Non-pigmented ciliary epithelial cell (primary cell): ENCODE measurements at regions not wholly inside any gene's neighbourhood (a gene's known extent, or its start where the extent isn't known, plus 50 kb on each side); places are given as distances from the start of the nearest gene placed in this dataset.
A peak's percentile ranks its signal among the peaks of the same experiment; 100 is the strongest.

ENCODE experiments used
- DNase-seq: peaks from one replicate; pipeline ENCODE4 v3.0.0-alpha.2; 2010; ENCODE audit warnings: low read depth

DNA sequence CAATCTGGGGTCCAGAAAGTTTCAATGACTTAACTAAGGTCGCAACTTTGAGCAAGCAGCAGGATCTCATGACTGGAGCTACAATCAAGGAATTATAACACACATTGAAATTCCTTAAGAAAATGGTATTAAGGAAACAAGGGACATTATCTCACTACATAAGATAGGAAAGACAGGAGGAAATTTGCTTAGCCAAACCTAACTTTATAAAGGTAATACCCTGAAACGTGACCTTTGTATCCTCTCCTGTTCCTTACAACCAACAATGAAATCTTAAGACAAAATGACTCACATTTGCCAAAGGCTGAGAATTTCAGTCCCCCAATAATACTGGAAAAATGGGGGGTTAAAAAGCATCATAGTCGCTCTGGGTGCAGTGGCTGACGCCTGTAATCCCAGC, 218.9 kb upstream of the LYZL1 start:
- no peak for DNase-seq

DNA sequence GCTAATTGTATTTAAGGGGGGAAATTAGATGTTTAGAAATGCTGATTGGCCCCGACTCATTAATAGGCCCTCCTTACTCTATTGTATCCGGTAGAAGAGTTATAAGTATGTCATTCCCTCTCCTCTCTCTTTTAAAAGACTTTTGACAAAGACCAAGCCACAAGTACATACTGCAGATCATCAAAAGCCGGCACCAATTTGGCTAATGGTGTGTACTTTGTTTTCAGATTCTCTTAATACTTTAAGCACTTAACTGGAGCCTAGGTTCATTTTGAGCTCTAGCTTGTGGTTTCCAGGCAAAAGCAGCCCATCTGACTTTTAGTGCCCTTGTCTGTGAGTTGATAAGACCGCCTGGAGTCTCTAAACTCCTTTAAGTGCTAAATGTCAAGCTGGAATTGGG, 210.0 kb upstream of the LYZL1 start:
- DNase-seq, result no peak

DNA sequence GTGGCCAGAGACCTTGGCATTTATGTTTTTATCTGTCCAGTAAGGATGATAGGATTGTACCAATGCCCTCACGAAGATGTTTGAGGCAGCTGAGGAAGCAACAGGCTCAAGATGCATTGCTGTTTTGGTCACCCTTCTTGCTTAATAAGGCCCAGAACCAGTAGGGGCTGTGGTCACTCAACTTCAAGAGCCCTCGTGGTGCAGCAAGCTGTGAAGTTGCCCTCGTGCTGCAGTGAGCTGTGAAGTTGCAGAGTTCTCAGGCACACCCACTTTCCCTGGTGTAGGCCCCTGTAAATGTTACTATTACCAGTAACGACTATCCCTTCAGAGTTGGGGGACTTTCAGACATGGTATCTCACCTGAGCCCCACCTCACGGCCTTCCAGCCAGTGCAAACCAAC, 207.6 kb upstream of the LYZL1 start:
- no peak for DNase-seq

DNA sequence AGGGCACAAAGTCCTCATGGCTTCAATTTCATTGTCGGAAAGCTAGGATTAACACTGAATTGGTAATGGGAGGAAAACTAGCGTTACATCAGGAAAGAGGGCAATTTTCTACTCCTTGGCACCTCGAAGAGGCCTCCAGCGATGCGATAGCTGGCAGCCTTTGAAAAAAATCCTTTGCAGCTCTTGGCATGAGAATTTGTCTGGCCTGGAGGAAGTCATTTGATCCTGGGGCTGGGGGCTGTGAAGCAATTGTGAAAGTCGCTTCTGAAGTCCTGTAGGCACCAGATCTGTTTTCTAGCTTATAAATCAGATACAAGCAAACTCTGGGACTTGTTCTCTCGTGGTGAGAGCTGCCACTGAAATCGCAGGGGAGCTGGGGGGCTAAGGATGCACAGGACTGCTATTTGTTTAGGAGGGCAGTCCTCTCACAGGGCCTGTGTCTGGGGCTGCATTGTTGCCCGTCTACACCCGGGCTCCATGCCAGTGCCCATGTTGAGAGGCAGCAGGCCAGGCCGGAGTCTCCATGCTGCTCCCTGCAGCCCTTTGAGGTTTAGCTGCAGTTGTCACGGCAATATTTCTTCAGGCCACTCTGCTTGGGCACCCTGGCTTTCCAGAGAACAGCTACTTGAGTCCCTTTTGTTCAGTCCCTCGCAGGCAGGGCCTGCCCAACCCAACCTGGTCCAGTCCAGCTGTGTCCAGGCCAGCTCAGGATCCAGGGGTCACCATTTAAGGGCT, 206.8 kb upstream of the LYZL1 start:
- DNase-seq, result no peak

DNA sequence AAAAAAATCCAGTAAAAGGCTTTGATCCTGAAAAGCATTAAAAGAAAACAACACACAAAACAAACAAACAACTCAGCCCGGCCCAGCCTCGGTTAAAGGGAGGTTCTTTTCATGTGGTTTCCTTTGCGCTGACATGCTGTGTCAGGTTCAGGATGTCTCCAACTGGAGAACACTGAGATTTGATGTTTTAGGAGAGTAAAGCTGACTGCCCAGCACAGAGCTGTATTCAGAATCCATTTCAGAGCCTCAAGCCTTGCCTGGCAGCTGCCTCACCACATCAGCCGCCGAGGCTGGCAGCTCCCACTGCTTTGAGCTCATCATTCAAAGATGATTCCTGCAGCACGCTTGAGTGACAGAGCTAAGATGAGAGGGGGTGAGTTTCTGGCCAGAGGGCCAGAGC, 205.8 kb upstream of the LYZL1 start:
- DNase-seq, result no peak

DNA sequence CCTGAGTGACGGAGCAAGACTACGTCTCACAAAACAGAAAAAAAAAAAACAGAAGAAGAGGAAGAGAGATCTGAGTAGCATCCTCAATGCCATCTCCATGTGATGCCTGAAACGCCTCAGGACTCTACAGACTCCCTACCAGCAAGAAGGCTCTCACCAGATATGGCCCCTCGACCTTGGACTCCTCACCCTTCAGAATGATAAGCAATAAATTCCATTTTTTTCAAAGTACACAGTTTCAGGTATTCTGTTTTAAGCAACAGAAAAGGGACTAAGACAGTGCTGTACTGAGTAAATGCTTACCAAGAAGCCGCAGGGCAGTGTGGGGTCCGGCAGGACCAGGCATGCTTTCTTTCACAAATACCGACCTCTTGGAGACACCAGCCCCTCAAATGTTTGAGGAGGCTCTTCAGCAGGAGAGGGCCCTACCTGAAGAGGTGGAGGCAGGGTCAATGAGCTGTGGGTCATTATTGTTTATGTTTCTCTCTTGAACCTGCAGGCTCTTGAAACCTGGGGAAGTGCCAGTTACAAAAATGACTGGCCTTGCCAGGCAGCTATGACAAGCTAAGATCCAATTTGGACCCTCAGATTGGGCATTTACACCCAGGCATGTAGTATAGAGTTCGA, 204.1 kb upstream of the LYZL1 start:
- no peak for DNase-seq

DNA sequence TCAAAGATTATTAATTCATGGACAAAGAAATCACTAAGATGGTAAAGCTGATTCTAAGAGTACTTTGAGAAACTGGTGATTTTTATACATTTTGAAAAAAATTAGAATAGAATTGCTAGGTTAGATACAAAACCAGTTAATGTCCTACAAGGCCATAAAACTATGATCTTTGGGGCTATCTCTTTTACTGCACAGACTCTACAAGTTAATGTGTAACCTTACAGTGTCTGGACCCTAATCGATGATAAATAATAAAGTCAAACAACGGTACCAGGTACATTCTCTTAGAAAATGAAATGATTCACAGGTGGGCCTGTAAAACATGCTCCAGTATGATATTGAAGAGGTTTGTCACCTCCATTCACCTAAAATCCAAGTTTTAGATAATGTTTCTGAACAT, 199.8 kb upstream of the LYZL1 start:
- no peak for DNase-seq

DNA sequence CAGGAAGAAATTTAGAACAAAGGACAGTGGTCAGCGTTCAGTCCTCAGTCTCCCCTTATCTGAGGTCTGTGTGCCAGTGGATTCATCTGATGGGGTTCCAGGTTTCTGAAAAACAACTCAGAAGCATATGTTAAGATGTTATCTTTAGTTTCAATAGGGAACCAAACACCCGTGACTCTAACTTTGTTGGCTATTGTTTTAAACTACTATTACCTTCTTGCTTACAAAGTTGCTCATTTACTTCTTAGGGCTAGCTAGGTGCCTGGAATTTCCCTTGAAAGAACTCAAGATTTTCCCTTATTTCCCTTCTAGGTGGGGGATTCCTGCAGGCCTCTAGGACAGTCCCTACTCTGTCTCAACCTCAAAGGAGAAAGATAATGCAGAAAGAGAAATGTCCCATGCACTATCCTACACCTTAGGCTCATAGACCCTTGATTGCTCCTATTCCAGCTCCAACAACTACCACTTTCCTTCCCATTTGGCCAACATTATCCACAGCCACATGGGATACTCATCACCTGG, 192.5 kb upstream of the LYZL1 start:
- DNase-seq, result no peak

DNA sequence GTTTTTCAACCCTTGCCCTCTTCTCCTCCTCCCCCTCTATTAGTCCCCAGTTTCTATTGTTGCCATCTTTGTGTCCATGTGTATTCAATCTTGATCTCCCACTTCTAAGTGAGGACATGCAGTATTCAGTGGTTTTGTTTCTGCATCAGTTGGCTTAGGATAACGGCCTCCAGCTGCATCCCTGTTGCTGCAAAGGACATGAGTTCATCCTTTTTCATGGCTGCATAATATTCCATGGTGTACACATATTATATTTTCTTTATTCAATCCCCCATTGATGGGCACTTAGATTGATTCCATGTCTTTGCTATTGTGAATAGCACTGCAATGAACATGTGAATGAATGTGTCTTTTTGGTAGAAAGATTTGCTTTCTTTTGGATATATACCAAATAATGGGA, 190.4 kb upstream of the LYZL1 start:
- no peak for DNase-seq

DNA sequence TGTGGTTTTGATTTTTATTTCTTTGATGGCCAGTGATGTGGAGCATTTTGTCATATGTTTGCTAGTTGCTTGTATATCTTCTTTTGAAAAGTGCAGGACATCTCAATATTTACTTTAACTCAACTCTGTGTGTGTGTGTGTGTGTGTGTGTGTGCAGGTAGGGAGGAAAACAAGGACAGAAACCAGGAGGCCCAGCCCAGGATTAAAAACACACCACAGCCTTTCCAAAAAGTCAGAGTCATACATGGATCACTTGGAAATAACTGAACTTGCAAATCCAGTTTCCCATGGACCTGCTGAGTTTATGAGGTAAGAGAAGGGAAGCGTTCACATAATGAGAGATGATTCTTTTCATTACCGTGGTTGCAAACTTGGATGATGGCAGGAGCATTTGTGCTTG, 189.9 kb upstream of the LYZL1 start:
- DNase-seq, result no peak

DNA sequence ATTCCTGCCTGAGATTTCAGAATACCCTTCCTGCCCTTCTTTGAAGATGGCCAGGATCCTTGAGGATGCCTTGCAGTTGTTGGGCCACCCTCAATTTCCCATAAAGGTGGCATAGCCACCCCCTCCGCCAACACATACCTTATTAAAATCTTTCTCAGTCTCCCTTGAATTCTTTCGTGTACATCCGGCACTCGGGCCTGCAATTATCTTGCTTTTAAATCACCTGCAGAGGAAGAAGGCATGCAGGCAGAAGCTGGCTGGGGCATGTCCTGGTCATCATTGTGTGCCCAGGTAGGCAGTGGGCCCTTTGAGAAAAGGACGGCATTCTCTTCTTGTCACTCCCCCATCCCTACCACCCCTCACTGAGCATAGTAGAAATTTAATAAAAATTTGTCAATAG, 189.5 kb upstream of the LYZL1 start:
- no peak for DNase-seq

DNA sequence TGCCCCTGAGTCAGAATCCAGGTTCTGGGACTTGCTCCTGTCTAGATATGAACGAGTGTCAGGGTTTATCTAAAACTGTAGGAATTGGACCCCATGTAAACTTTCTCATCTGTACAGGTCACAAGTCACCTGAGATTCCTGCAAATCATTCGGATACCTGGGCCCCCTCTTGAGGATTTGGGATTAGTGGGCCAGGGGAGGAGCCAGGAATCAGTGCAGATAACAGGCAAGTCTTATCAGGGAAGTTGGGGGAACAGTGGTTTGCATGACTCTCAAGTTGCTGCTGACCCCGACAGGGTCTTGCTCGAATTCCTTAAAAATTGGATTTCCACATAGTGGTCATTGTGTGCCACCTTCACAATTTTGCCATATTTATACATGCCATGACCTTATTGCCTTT, 188.4 kb upstream of the LYZL1 start:
- DNase-seq, result no peak

DNA sequence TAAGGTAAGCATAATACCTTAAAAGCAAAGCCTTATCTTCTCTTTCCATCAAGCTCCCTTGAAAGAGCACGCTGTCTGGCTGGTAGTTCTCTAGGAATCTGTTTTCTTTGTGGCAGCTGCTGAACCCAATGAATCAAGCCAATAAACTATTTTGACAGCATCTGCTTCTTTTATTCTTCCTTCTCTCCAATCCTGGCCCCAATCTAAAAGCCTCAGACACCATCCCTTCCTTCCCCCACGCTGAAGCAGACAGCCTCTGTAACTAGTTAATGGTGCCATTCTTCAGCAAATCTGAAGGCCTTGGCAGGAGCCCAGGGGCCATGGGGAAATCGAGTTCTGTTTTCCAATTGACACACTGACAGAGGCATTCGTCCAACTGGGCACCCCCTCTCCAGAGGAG, 186.6 kb upstream of the LYZL1 start:
- no peak for DNase-seq

DNA sequence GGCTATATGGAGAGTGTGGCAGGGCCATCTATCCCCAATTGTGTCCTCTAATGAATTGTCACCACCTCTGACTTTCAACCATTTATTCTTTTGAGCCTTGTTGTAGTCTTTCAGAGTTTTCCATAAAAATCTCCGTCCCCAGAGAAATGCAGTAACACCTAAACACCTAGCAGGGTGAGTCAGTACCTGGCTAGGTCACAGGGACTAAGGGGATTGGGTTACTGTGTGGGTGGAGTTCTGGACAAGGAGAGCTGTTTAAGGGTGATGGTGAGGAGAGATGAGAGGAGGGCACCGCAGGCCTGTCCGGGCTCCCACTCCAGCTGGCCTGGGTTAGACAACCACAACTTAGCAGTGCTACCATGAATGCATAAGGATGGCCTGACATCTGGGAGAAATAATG, 186.2 kb upstream of the LYZL1 start:
- DNase-seq, result no peak

DNA sequence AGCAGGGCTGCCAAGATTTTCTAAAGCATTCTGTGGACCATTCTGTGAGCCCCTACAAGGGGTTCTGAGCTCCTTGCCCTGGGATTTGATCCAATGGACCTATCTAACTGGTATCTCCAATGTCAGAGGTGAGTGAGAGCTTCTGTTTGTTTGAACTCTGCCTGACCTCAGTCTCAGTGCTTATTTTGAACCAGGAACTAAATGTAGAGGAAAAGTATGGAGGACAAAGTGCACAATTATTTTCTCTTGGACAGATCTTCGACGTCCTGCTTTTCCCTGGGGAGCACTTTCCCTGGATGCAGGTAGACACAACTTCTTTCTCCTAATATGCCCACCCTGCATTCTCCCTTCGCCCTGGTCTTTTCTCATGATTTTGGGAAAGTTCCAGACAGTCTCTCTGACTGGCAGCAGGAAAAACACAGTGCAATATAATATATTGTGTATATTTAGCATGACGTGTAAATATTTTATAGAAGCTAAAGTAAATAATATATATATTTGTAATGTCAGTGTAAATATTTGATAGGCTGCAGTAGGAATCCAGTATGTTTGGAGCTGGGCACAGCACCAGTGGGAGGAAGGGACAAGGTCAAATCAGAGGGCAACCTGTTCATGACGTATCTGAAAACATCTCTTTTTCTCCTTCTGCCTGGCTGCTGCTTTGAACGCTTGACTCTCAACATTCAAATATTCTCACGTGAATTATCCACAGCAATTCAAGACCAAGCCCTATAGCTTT, 184.0 kb upstream of the LYZL1 start:
- no peak for DNase-seq

DNA sequence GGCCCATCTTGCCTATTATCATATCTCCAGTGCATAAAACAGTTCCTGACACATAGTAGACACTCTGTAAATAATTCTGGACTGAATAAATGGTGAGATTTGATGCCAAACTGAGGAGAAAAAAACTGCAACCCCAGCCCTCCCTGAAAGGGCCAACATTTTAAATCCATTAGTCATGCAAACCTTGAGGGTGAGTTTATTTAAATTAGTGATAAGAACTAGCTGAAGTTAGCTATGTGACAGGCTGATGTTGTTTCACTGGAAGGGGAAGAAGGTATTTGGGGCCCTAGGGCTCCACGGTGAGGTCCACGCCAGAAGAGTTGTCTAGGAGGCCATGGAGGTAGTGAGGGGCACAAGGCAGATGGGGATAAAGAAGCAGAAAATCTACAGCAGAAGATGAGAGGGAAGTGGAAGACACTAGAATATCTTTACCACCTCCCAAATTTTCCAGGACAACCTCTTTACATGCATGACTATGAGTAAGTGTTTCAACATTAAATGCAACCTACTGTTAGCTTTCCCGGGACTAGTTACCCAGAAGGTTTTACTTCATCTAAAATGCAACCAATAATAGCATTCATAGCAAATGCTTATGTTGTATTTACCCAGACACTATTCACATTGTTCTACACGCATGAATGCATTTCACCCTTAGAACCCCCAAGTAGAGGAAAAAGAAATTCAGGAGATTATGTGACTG, 183.2 kb upstream of the LYZL1 start:
- DNase-seq, result peak; percentile 67

DNA sequence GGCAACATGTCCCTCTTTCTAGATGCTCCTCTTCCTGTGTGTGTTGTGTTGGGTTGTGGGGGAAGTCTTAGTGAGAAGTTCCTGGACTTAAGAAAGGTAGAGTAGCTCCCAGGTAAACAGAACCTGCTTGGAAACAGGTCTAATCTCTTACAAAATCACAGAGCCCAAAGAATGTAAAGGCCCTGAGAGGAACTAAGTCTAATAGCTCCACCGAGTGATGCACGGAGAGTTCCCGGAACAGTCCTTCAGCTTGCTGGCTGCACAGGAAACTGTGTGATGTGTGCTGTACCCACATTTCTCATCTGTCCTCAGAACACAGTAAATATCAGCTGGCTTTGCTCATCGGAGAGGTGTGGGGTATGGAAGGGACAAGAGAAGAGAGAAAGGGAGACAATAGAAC, 182.6 kb upstream of the LYZL1 start:
- no peak for DNase-seq

DNA sequence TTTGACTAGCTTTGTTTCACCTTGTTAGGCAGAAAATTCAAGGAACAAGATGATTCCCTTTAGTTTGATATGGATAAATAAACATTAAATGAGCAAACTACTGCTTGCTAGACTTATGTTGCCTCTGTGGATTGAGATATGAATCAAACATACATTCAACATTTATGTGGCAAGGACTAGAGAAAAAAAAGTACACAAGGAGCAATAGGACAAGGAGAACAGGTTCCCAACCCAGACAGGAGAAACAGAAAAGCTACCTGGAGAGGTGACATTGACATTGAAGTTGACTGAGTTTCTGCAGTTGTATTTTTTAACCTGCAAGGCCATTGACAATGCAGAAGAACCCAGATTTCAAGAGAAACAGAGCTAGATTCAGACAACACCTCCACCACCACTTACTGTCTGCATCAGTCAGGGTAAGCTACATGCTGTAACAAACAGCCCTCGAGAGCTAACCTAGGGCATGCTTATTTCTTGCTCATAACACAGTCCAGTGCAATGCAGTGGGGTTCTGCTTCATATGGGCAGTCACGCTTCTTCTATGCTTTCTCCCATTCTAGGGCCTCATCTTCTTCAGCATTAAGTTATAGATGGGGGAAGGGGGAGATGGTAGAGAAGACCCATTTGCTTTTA, 180.9 kb upstream of the LYZL1 start:
- no peak for DNase-seq

DNA sequence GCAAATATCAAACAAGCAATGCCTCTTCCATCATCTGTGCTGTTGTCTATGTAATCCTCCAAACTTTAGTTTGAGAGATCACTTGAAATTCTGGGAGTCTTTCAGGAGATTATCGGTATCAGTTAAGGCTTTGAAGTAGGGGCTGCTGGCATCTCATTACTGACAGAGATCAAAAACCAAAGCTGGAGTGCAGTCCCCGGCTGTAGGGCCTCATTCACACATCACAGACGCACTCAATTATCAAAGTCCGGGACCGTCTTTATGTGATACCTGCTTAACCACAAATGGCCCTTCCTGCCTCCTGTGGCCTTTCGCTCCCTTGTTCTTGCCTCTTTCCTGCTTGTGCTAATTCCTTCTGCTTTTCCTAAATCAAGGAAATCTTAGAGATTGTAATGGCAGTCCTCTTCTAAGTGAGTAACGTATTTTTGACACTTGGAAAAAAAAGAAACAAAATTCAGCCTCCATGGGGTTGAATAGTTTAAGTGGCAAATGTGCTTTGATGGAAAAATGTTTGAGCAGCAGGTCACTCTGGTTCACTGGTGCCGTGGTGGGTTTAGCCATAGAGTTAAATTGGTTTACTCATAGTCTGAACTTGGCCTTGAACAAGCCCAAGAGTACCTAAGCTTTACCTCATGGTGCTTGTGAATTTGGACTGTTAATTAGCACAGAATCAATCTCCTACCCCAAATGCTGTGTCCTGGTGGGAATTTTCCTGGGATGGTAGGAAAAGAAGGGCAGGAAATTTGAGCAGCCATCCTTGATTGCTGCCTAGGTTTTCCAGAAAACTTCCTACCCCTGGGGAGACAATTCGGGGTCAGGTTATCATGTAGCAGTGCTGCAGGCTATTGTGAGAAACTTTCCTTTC, 178.9 kb upstream of the LYZL1 start:
- DNase-seq, result no peak

DNA sequence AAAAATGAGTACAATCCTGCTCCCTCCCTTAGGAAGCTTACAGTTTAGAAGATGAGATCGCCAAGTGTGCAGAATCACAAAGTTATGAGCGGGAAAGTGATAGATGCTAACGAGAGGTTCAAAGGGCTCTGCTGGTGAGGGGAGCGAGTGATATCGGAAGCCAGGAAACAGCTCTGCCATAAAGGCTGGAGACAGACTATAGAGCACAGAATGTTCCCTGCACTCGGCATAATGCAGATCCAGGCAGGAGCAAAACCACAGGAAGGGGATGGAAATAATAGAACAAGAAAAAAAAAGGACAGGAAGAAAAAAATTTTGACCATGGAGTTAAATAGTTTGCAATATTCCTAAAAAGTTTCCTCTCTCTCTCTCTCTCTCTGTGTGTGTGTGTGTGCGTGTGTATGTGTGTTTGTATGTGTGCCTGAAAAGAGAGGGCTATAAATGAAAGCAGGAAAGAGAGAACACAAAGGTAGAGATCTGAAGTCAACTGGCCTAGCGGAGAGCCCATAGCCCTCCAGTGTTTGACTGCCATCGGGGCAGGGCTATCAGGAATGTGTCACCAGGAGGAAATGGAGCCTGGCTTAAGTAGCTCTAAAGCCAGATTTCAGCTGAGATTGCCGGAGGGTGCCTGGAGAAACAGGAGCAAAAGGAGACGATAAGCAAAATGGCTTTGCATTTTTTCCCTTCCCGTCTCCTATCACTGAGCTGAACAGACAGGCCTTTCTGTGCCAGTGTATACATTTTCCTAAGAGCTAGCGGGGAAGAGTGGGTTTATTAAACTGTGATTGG, 175.8 kb upstream of the LYZL1 start:
- no peak for DNase-seq

DNA sequence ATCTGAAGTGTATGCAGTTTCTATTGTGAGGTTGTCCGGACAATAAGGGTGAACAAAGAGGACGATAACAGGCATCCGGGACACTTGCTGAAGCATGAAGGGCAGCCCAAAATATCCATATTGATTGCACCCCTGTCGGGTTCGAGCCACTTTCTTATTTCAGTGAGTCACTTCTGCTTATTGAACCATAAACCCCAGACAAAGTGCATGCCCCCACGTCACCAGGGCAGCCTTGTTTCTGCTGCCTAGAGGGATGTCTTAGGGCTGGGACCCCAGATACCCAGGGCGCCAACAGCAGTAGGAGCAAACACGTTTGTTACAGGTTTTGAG, 175.3 kb upstream of the LYZL1 start:
- no peak for DNase-seq
